HFFc6 (cell line): ENCODE measurements at regions not wholly inside any gene's neighbourhood (a gene's known extent, or its start where the extent isn't known, plus 50 kb on each side); places are given as distances from the start of the nearest gene placed in this dataset.

ENCODE experiments used
- DNase-seq: peaks from one replicate; pipeline ENCODE4 v3.0.0-alpha.2; 2018
- H3K27ac Mint-ChIP-seq: 2 replicates; pipeline ENCODE4 v1.8.0; 2020; ENCODE audit warnings: mild to moderate bottlenecking, mixed read lengths
- H3K27me3 Mint-ChIP-seq: 2 replicates; pipeline ENCODE4 v1.8.0; 2021; ENCODE audit warnings: mild to moderate bottlenecking, moderate library complexity, mixed read lengths; ENCODE audit not compliant: insufficient read depth
- H3K36me3 Mint-ChIP-seq: 2 replicates; pipeline ENCODE4 v1.8.0; 2021; ENCODE audit warnings: low read depth, mixed read lengths
- H3K4me1 Mint-ChIP-seq: 2 replicates; pipeline ENCODE4 v1.8.0; 2020; ENCODE audit warnings: low read depth, mixed read lengths
- H3K4me3 Mint-ChIP-seq: 2 replicates; pipeline ENCODE4 v1.8.0; 2020; ENCODE audit warnings: mild to moderate bottlenecking, moderate library complexity, mixed read lengths
- H3K9me3 Mint-ChIP-seq: 2 replicates; pipeline ENCODE4 v1.8.0; 2020; ENCODE audit warnings: mild to moderate bottlenecking, mixed read lengths
- TF ChIP-seq, protein P1 (sequence below): fragments of 200-600 bp; sonication (generic); IDR thresholded peaks from 2 replicates; pipeline ENCODE4 v1.5.0; 2021; ENCODE audit warnings: antibody characterized with exemption, mild to moderate bottlenecking

DNA sequence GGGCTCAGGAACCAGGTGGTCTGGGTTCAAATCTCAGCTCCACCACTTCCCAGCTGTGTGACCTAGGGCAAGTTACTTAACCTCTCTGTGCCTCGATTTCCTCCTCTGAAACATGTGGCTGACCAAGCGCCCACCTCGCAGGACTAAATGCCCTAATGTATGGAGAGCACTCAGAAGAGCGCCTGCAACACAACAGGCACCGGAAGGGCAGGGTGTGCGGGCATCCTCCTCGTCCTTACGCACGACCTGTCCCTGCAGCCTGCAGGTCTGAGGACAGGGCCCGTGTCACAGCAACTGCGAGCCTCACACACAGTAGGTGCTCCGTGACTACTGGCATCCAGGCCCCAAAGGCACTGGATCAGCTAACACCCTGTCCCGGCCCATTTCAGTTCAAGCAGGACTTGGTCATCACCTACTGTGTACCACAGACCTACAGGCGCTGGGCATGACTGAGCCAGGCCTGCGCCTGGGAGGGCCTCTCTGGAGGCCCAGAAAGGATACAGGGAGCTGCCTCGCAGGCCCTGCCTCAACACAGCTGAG lies 131.5 kb downstream of the NCOR2 start:
- Mint-ChIP-seq H3K9me3 (no peaks in the 10 kb centered on the region), H3K4me1 (peaks cover 7% of the 10 kb centered on the region), H3K36me3 (peaks cover 10% of the 10 kb centered on the region), H3K27me3 (peaks cover 2% of the 10 kb centered on the region), H3K27ac (no peak overlapping the region), H3K4me3 (no peak overlapping the region; the same call in 1 of the 2 replicates)
- TF ChIP-seq, protein P1, sequence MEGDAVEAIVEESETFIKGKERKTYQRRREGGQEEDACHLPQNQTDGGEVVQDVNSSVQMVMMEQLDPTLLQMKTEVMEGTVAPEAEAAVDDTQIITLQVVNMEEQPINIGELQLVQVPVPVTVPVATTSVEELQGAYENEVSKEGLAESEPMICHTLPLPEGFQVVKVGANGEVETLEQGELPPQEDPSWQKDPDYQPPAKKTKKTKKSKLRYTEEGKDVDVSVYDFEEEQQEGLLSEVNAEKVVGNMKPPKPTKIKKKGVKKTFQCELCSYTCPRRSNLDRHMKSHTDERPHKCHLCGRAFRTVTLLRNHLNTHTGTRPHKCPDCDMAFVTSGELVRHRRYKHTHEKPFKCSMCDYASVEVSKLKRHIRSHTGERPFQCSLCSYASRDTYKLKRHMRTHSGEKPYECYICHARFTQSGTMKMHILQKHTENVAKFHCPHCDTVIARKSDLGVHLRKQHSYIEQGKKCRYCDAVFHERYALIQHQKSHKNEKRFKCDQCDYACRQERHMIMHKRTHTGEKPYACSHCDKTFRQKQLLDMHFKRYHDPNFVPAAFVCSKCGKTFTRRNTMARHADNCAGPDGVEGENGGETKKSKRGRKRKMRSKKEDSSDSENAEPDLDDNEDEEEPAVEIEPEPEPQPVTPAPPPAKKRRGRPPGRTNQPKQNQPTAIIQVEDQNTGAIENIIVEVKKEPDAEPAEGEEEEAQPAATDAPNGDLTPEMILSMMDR = no peak
- DNase-seq = no peak

DNA sequence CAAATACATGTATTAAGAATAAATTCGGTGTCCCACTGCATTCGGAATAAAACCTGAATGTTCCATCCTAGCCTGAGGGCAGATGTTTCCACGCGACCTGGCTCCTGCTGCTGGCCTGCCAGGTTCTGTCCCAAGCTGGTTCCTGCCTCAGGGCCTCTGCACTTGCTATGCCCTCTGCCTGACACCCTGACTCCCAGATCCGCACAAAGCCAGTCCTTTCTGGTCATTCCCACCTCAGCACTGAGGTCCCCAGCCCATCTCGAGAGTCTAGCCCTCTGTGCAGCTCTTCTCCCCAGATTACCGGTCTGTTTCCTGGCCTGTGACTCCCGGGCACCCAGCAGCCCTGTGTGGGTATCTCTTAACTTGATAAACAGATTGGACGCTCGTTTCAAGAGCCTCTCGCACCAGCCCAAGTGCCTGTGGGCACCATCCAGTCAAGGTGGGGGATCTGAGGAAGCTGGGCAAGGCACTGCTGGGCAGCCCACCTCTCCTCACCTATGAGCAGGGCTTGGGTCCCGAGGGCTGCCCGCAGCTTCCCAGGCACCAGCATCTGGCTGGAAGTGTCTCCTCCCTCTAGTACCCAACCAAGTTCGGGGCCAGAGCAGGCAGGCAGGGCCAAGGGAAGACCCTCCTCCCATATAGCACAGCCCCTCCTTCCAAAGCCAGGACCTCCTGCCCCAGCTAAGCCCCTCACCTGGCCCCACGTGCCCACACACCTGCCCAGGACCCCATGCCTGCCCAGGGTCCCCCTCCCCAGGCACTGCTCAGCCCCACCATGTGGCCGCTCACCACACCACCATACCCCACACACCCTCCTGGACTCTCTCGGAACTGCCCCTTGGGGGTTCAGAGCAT lies 132.2 kb downstream of the NCOR2 start:
- H3K36me3 Mint-ChIP-seq = peaks cover 15% of the 10 kb centered on the region
- no peaks in the 10 kb centered on the region for H3K9me3 Mint-ChIP-seq
- H3K27ac Mint-ChIP-seq = no peak overlapping the region
- no peak overlapping the region for H3K4me3 Mint-ChIP-seq
- no peaks in the 10 kb centered on the region for H3K4me1 Mint-ChIP-seq
- peaks cover 2% of the 10 kb centered on the region for H3K27me3 Mint-ChIP-seq
- TF ChIP-seq, protein P1 = no peak
- DNase-seq = no peak

DNA sequence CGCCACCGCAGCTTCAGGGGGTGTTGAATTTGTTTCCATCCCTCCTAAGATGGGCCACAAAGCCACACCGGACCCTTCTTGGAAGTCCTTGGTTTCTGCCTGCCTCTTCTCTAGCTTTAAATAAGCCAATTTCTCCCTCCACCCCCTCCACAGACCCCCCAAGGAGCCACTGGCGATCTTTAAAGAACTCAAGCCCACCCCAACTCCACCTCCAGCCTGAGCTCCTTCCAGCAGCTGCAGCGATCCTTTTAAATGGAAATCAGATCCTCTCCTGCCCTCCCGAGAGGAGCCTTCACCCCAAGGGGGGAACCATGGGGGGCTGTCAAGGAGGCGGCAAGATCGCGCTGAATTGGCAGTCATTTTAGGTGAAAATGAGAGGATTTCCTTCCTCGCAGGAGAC lies 133.1 kb downstream of the NCOR2 start:
- peaks cover 15% of the 10 kb centered on the region for H3K36me3 Mint-ChIP-seq
- DNase-seq = no peak
- H3K4me1 Mint-ChIP-seq = 0 out of 2 replicates have a peak, but pooled peaks cover under 1% of the 10 kb centered on the region
- TF ChIP-seq, protein P1 = no peak
- H3K9me3 Mint-ChIP-seq = no peaks in the 10 kb centered on the region
- H3K4me3 Mint-ChIP-seq = no peak overlapping the region
- no peak overlapping the region for H3K27ac Mint-ChIP-seq
- peaks cover 2% of the 10 kb centered on the region for H3K27me3 Mint-ChIP-seq

DNA sequence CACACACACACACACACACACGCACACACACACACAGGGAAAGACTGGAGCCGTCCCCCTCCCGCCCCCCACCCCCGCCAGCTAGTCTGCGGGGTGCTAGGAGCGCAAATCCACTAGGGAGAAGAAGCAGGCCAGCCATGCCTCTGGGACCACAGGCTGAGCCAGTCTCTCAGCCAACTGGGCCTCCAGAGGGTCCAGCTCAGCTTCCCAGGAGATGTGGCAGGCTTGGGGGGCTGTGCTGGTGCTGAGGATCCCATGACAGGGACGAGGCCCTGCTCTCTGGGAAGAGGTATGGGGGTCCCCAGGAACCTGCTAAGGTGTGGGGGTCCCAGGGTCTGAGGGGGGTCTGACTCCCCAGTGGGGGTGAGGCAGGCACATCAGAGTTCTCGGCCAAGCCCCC lies 133.5 kb downstream of the NCOR2 start:
- no peak overlapping the region for H3K4me3 Mint-ChIP-seq
- TF ChIP-seq, protein P1 = no peak
- H3K36me3 Mint-ChIP-seq = peaks cover 15% of the 10 kb centered on the region
- no peaks in the 10 kb centered on the region for H3K9me3 Mint-ChIP-seq
- peaks cover 5% of the 10 kb centered on the region for H3K4me1 Mint-ChIP-seq
- no peak for DNase-seq
- H3K27ac Mint-ChIP-seq = no peak overlapping the region
- H3K27me3 Mint-ChIP-seq = peaks cover 2% of the 10 kb centered on the region

DNA sequence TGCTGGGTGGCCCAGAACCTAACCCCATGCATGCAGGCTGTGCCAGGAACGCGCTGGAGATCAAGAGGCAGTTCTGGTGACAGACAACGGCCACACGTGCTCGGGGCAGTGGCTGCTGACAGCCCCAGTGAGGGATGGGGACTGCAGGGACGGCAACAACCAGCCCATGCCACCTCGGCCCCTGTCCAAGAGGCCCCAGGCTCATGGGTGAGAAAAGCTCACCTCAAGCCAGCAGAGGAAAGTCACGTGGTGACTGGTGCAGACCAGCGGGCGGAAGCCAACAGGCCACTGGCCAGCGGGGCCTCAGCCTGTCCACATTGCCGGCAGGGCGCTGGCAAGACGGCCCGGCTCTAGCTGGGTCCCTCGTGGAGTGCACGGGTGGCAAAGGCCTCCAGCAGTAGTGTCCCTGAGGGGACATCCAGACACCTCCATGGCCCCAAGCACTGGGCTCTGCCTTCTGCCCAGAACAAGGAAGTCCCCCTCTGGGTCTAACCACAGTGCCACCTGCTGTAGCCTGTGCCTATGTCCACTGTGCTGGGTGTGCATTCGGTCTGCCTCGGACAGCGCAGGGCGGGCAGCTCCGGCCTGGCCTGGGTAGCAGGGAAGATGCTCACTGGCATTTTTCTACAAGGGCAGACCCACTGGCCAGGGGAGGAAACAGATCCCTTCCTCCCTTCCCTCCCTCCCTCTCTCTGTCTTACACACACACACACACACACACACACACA lies 134.1 kb downstream of the NCOR2 start:
- Mint-ChIP-seq H3K36me3 (peaks cover 15% of the 10 kb centered on the region), H3K4me1 (peaks cover 10% of the 10 kb centered on the region), H3K27ac (no peak overlapping the region), H3K9me3 (no peaks in the 10 kb centered on the region), H3K4me3 (no peak overlapping the region), H3K27me3 (peaks cover 4% of the 10 kb centered on the region)
- no peak for DNase-seq
- TF ChIP-seq, protein P1 = no peak
